Vagina (tissue), 2 donors: ENCODE measurements at regions not wholly inside any gene's neighbourhood (a gene's known extent, or its start where the extent isn't known, plus 50 kb on each side); places are given as distances from the start of the nearest gene placed in this dataset.

Experiments
- DNase-seq, 2 donors: peaks; one replicate each; pipeline ENCODE4 v3.0.0-alpha.2; 2017; ENCODE audit errors: extremely low spot score in 2 of 2
- H3K27ac ChIP-seq: fragments of 200-600 bp; sonication (generic); one replicate; pipeline ENCODE4 v1.5.1; 2019
- H3K27me3 ChIP-seq: fragments of 200-600 bp; sonication (generic); one replicate; pipeline ENCODE4 v1.5.1; 2019
- H3K36me3 ChIP-seq, 2 donors: fragments of 200-600 bp; sonication (generic); one replicate each; pipeline ENCODE4 v1.5.1; 2017 to 2019
- H3K4me1 ChIP-seq: fragments of 200-600 bp; sonication (generic); one replicate; pipeline ENCODE4 v1.5.1; 2019
- H3K4me3 ChIP-seq, 2 donors: fragments of 200-600 bp; sonication (generic); 1 replicate in 1 of 2; 2 replicates in 1 of 2; pipeline ENCODE4 v1.5.1; 2016 to 2019
- H3K9me3 ChIP-seq: fragments of 200-600 bp; sonication (generic); one replicate; pipeline ENCODE4 v1.5.1; 2019
- CTCF ChIP-seq, 3 experiments: fragments of 450-650 bp in 2 of 3; fragments of 200-600 bp in 1 of 3; sonication (generic) in 1 of 3; IDR thresholded peaks; one replicate each; pipeline ENCODE4 v1.5.1; 2017 to 2019; ENCODE audit warnings: antibody characterized with exemption in 3 of 3, mild to moderate bottlenecking in 2 of 3, moderate library complexity in 2 of 3
- POLR2A ChIP-seq, 2 donors: fragments of 450-650 bp; IDR thresholded peaks; one replicate each; pipeline ENCODE4 v1.6.1; 2017; ENCODE audit warnings: antibody characterized with exemption in 2 of 2, mild to moderate bottlenecking in 2 of 2, moderate library complexity in 2 of 2
- POLR2AphosphoS5 ChIP-seq, 2 donors: sonication (generic); formaldehyde crosslinking; IDR thresholded peaks; one replicate each; pipeline ENCODE4 v1.9.0; 2017; ENCODE audit warnings: antibody characterized with exemption in 2 of 2, mild to moderate bottlenecking in 2 of 2, low read depth in 1 of 2; ENCODE audit not compliant: insufficient read depth in 1 of 2
- intact Hi-C: fragments of 100-400 bp; cut with DNase I; formaldehyde crosslinking; loops from one replicate; pipeline ENCODE4 v1.15.1; 2023

DNA sequence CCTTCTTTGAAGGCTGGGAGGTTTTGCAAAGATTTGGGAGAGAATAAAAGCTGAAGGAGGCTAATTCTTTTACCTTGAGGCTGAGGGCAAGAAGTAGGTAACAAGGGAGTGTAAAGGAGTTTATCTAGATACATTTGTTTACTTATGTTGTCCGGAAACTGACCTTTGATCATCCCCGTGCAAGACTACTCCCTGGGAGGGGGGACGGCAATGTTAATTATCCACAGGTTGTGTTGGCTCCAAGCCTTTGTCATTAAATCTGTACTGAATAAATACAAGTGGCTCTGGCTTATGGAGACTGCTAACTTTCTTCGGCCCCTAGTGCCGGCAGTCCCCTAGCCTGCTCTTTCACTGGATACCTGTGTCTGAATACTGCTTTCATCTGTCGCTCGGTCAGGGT, 1250.6 kb upstream of the LRRTM3 start:
- H3K27me3 ChIP-seq: no peaks in the 10 kb centered on the region
- no peak overlapping the region for H3K27ac ChIP-seq
- DNase-seq: no peak
- H3K4me1 ChIP-seq: no peaks in the 10 kb centered on the region
- H3K9me3 ChIP-seq: no peaks in the 10 kb centered on the region
- no peak overlapping the region for H3K4me3 ChIP-seq
- intact Hi-C loops: no loop called here
- H3K36me3 ChIP-seq: no peaks in the 10 kb centered on the region
- TF ChIP-seq CTCF (IDR thresholded peaks at IDR 0.05): no peak

- no peaks in the 10 kb centered on the region for H3K27me3 ChIP-seq
- no peak overlapping the region for H3K27ac ChIP-seq
- no peaks in the 10 kb centered on the region for H3K4me1 ChIP-seq
- no peak overlapping the region for H3K4me3 ChIP-seq
- H3K9me3 ChIP-seq: no peaks in the 10 kb centered on the region
- no peaks in the 10 kb centered on the region for H3K36me3 ChIP-seq
- intact Hi-C loops: no loop called here
- no peak for DNase-seq
- TF ChIP-seq CTCF (IDR thresholded peaks at IDR 0.05): no peak
- no peak for TF ChIP-seq POLR2A (IDR thresholded peaks at IDR 0.05)
These were observed 1240.9 kb upstream of the LRRTM3 start for GRCh38 chr10:65684896-65685295.

GRCh38 chr10:65701168-65701776, 1224.6 kb upstream of the LRRTM3 start:
- intact Hi-C loops: no loop called here
- Histone ChIP-seq H3K9me3 (no peaks in the 10 kb centered on the region), H3K4me1 (no peaks in the 10 kb centered on the region), H3K27ac (no peak overlapping the region), H3K27me3 (no peaks in the 10 kb centered on the region), H3K4me3 (no peak overlapping the region), H3K36me3 (no peaks in the 10 kb centered on the region)
- DNase-seq: no peak
- TF ChIP-seq POLR2AphosphoS5 (IDR thresholded peaks at IDR 0.05; ENCODE audit: insufficient read depth in 1 of 2, low read depth in 1 of 2) (no peak), CTCF (IDR thresholded peaks at IDR 0.05) (no peak), POLR2A (IDR thresholded peaks at IDR 0.05) (no peak)

DNA sequence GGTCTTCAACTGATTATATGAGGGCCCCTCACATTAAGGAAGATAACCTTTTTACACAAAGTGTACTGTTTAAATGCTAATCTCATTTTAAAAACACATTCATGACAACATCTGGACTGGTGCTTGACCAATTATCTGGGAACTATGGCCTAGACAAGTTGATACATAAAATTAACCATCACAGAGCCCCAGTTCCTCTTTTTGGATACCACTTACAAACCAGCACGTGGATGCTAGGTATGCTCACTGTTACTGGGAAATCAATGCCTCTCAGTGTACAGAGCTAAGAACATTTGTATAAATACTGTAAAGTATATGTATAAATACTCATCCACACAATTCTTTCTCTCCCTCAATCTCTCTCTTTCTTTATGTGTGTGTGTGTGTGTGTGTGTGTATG, 1217.8 kb upstream of the LRRTM3 start:
- H3K9me3 ChIP-seq: no peaks in the 10 kb centered on the region
- no peaks in the 10 kb centered on the region for H3K4me1 ChIP-seq
- no peaks in the 10 kb centered on the region for H3K27me3 ChIP-seq
- H3K4me3 ChIP-seq: no peak overlapping the region
- TF ChIP-seq POLR2AphosphoS5 (IDR thresholded peaks at IDR 0.05; ENCODE audit: insufficient read depth in 1 of 2, low read depth in 1 of 2) (no peak), POLR2A (IDR thresholded peaks at IDR 0.05) (no peak), CTCF (IDR thresholded peaks at IDR 0.05) (no peak)
- H3K36me3 ChIP-seq: no peaks in the 10 kb centered on the region
- DNase-seq: no peak
- intact Hi-C loops: no loop called here
- no peak overlapping the region for H3K27ac ChIP-seq

DNA sequence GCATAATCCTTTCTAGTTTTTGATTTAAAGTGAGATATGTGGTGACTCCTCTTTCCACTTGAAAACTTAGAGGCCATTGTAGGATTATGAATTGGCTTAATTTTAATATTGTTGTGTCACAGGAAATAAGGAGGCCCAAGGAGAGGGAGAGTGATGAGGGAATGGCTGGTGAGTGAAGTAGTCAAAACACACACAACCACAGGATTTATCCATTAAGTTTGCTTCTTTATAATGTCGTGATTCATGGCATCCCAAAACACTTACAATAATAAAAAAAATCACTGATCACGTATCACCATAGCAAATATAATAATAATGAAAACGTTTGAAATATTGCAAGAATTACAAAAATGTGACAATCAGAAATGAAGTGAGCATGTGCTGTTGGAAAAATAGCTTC, 1215.5 kb upstream of the LRRTM3 start:
- Histone ChIP-seq H3K27me3 (no peaks in the 10 kb centered on the region), H3K4me1 (no peaks in the 10 kb centered on the region), H3K36me3 (no peaks in the 10 kb centered on the region), H3K27ac (no peak overlapping the region), H3K9me3 (no peaks in the 10 kb centered on the region), H3K4me3 (no peak overlapping the region)
- intact Hi-C loops: no loop called here
- TF ChIP-seq CTCF (IDR thresholded peaks at IDR 0.05) (no peak), POLR2AphosphoS5 (IDR thresholded peaks at IDR 0.05; ENCODE audit: insufficient read depth in 1 of 2, low read depth in 1 of 2) (no peak), POLR2A (IDR thresholded peaks at IDR 0.05) (no peak)
- DNase-seq: no peak
